Activated CD8-positive, alpha-beta memory T cell treated with anti-CD3 and anti-CD28 coated beads, Interleukin-2, amount 50 U/mL, for 1 hour (primary cell): ENCODE measurements at regions not wholly inside any gene's neighbourhood (a gene's known extent, or its start where the extent isn't known, plus 50 kb on each side); places are given as distances from the start of the nearest gene placed in this dataset.
"Not testable (repeated sequence)": the region's sequence is repeated elsewhere in the genome, so short reads cannot be mapped to it uniquely, and the experiment has no call there.

ENCODE experiments used
- DNase-seq: peaks from one replicate; pipeline ENCODE4 v3.0.0-alpha.2; 2020; ENCODE audit errors: extremely low read depth

GRCh38 chr6:26957399-26958127 lies 289.9 kb upstream of the PRSS16 start:
- not testable (repeated sequence) for DNase-seq

DNA sequence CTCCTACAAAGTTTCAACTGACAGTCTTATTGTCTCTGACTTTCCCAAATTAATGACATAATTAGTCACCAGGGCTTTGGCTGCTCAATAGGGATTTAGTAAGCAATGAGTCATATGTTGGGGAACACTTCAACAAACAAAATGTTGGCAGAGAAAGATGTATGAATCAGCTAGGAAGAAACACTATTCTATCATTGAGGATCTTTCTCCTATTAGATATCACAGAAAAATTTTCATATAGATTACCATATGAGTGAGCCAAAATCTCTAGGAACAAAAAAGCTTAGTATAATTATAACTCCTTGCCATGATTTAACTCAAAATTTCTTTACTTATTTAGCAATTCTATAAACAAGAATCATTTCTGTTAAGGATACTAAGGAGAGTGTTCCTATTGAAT lies 286.3 kb upstream of the PRSS16 start:
- DNase-seq, result not testable (repeated sequence)

DNA sequence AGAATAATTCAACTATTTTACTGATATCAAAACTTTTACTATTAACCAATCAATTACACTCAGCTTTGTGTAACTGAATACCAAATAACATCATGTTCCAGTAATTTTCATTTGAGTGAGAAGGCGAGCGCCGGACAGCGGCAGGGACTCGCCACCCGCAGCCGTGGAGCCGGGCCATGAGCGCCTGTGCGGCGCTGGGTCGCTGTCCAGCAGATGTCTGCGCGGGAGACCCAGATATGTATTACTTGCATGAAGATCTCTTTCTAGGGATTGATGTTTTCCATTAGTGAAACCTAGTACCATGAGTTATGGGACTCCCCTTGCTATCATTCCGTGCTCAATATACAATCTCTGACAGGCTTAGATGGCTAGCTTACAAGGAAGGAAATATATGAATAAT lies 245.1 kb upstream of the PRSS16 start:
- no peak for DNase-seq

GRCh38 chr6:27007020-27007419 lies 240.5 kb upstream of the PRSS16 start:
- no peak for DNase-seq

GRCh38 chr6:27008613-27009012 lies 238.9 kb upstream of the PRSS16 start:
- DNase-seq, result not testable (repeated sequence)

GRCh38 chr6:27014053-27014452 lies 233.4 kb upstream of the PRSS16 start:
- not testable (repeated sequence) for DNase-seq

DNA sequence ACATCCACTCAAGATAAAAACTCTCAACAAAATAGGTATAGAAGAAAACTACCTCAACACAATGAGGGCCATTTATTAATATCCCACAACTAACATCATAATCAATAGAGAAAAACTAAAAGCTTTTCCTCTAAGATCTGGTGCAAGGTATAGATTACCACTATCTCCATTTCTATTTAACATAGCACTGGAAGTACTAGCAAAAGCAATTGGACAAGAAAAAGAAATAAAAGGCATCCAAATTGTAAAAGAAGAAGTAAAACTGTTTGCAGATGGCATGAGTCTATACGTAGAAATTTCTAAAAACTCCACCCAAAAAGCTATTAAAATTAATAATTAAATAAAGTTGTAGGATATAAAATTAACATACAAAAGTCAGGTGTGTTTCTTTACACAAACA lies 230.8 kb upstream of the PRSS16 start:
- no peak for DNase-seq

GRCh38 chr6:27018401-27018800 lies 229.1 kb upstream of the PRSS16 start:
- DNase-seq, result not testable (repeated sequence)

DNA sequence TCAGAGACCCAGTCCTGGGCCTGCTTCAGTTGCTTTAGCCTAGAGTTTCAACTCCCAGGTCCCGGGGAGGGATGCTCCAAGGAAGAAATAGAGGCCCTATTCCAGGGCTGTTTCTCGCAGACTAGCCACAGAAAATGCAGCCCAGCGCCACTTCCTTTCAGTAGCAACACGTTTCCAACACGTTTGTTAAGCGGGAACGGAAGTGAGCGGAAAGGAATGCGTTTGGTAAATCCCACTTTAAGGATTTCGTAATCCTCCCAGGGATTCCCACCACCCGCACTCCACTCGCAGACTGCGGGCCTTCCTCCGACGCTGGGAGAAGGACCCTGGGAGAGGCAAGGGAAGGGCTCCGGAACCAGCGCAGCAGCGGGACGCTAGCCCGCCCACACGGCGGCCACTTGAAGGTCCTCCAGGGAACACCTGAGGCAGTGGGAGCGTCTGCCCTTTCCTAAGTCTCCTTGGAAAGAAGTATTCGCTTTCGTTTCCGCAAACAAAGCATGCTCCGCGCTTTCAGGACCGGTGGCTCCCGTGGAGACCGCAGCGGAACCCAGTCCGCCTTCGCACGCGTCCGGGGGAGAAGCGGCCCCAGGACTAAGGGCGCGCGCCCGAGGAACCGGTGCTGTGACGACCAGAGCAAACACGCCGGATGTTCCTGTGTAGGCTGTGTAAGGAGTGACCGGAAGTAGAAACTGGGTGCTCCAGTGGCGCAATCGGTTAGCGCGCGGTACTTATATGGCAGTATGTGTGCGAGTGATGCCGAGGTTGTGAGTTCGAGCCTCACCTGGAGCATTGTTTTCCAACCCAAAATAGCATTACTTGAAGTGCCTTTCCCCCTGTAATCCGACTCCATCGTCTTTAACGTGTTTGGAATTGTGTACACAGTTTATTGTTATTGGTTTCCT lies 227.6 kb upstream of the PRSS16 start:
- DNase-seq, result no peak

GRCh38 chr6:27020553-27020880 lies 227.0 kb upstream of the PRSS16 start:
- DNase-seq, result no peak

- no peak for DNase-seq
Observed at GRCh38 chr6:27023664-27024063, 223.8 kb upstream of the PRSS16 start.

- DNase-seq, result no peak
Observed at GRCh38 chr6:27025351-27025750, 222.2 kb upstream of the PRSS16 start.

GRCh38 chr6:27026361-27026760 lies 221.1 kb upstream of the PRSS16 start:
- no peak for DNase-seq

GRCh38 chr6:27031302-27031701 lies 216.2 kb upstream of the PRSS16 start:
- no peak for DNase-seq

- DNase-seq, result no peak
Observed at GRCh38 chr6:27038498-27038897, 209.0 kb upstream of the PRSS16 start.

DNA sequence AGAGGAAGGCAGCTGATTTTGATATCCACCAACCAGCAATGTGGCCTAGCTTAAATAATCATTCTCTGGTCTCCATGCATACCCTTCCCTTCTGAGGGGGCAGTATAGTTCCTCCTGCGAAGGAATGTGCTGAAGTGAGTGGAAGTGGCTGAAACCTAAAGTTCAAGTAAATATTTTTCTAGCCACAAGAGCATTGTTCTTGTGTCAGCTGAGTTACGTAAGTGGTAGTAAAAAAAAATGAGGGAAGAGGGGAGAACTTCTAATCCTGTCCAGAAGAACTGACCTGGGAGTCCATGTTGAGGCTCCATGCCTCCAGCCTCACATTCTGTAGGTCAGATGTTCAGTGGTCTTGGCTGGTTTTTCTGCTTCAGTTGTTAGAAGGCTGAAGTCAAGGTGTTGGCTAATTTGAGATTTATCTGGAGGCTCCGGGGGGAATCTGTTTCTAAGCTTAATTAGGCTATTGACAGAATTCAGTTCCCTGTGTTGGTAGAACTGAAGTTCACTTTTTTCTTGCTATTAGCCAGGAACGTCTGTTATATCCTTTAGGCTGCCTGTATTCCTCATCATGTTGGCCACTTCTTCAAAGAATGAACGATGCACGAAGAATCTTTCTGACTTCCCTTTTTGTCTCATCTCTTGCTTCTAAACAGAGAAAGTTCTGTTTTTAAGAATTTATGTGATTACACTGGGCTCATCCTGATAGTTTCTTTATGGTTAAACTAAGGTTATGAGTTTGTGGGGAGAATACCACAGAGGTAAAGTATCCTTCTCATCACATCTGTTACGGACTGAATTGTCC lies 207.1 kb upstream of the PRSS16 start:
- DNase-seq, result no peak

DNA sequence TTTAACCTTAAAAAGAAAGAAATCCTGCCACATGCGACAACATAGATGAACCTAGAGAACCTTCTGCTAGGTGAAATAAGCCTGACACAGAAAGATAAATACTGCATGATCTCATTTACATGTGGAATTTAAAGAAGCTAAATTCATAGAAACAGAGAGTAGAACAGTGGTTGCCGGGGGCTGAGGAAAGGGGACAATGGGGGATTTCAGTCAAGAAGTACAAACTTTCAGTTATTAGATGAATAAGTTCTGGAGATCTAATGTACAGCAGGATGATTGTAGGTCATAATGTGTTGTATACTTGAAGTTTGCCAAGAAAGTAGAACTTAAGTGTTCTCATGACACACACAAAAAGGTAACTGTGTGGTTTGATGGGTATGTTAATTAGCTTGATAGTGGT lies 204.3 kb upstream of the PRSS16 start:
- DNase-seq, result no peak

DNA sequence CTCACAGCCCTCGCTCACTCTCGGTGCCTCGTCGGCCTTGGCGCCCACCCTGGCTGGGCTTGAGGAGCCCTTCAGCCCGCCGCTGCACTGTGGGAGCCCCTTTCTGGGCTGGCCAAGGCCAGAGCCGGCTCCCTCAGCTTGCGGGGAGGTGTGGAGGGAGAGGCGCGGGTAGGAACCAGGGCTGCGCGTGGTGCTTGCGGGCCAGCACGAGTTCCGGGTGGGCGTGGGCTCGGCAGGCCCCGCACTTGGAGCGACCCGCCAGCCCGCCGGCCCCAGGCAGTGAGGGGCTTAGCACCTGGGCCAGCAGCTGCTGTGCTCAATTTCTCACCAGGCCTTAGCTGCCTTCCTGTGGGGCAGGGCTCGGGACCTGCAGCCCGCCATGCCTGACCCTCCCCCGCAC lies 202.4 kb upstream of the PRSS16 start:
- DNase-seq, result not testable (repeated sequence)

- not testable (repeated sequence) for DNase-seq
Observed at GRCh38 chr6:27047725-27048124, 199.8 kb upstream of the PRSS16 start.

DNA sequence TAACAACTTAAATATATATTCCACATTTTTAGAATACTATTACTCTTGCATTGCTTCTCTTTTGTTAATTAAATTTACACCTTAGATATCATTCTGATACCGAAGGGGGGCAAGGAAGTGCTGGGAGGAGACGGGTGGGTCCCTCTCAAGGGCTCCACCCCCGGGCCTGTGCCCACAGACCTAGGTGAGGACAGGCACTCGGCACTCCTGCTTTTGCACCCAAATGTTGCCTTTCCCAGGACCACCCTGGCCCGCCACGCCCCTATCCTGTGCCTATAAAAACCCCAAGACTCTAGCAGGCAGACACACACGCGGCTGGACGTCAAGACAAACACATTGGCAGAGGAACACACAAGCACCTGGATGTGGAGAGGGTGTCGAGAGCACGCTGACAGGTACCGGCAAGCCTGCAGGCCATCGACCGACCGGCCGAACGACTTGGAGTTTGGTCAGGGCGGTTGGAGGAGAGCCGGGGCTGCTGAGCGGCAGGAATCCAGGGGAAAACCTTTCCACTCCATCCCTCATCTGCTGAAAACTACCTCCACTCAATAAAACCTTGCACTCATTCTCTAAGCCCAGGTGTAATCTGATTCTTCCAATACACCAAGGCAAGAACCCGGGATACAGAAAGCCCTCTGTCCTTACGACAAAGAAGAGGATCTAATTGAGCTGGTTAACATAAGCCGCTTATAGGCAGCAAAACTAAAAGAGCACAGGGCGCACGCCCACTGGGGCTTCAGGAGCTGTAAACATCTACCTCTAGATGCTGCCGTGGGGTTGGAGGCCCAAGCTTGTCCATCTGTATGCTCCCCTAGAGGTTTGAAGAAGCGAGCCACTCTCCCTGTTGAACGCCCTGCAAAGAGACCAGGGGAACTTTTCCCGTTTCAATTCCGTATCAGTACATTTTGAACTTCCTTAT lies 197.4 kb upstream of the PRSS16 start:
- no peak for DNase-seq

- DNase-seq, result not testable (repeated sequence)
Observed at GRCh38 chr6:27052082-27052730, 195.3 kb upstream of the PRSS16 start.
